AG09309 (cell line): ENCODE measurements at regions not wholly inside any gene's neighbourhood (a gene's known extent, or its start where the extent isn't known, plus 50 kb on each side); places are given as distances from the start of the nearest gene placed in this dataset.

Experiments
- DNase-seq: peaks from one replicate; pipeline ENCODE4 v3.0.0-alpha.2; 2010; ENCODE audit warnings: low read depth
- H3K4me3 ChIP-seq: 2 replicates; pipeline ENCODE4 v1.5.1; 2011; ENCODE audit warnings: mild to moderate bottlenecking, low read depth, low read length, moderate library complexity; ENCODE audit not compliant: control insufficient read depth
- TF ChIP-seq, protein P1 (sequence below): IDR thresholded peaks from 2 replicates; pipeline ENCODE4 v1.5.1; 2011; ENCODE audit warnings: mild to moderate bottlenecking, low read depth, low read length, inconsistent platforms; ENCODE audit not compliant: insufficient read depth, control insufficient read depth; ENCODE audit errors: missing control alignments

DNA sequence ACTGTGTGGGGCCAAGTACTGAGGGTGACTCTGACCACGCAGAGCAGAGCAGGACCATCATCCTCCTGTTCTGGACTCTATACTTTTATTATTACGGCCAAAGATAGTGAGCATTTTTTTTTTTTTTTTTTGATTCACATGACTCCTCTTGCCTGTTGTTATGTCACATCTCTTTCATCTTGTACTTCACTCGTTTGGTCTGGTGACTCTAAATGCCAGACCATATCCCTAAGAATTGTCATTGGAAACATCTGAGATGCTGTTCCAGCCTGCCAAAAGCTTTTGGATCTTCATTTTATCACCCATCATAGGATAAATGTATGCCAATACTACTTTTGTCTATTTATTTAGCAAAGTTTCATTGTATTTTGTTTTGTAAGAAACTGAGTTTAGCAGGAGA, 168.2 kb upstream of the RAI14 start:
- TF ChIP-seq, protein P1, sequence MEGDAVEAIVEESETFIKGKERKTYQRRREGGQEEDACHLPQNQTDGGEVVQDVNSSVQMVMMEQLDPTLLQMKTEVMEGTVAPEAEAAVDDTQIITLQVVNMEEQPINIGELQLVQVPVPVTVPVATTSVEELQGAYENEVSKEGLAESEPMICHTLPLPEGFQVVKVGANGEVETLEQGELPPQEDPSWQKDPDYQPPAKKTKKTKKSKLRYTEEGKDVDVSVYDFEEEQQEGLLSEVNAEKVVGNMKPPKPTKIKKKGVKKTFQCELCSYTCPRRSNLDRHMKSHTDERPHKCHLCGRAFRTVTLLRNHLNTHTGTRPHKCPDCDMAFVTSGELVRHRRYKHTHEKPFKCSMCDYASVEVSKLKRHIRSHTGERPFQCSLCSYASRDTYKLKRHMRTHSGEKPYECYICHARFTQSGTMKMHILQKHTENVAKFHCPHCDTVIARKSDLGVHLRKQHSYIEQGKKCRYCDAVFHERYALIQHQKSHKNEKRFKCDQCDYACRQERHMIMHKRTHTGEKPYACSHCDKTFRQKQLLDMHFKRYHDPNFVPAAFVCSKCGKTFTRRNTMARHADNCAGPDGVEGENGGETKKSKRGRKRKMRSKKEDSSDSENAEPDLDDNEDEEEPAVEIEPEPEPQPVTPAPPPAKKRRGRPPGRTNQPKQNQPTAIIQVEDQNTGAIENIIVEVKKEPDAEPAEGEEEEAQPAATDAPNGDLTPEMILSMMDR: no peak
- H3K4me3 ChIP-seq: no peak overlapping the region
- DNase-seq: no peak

DNA sequence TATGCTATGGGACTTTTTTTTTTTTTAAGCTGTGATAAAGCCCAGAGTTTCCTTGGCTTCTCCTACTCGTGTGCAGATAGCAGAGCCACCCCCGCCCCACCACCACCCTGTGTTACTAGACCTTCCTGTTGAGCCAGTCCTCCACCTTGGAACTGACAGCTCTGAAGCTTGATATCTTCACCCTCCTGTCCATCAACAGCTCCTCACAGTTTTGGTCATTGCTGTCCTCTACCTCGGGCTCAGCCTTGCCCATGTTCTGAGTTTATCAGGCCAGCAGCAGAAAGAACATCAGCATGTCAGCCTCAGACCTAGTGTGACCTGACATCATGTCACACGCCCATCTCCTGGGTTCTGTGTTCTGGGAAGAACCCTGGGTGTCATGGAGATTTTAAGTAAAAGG, 167.1 kb upstream of the RAI14 start:
- no peak for DNase-seq
- TF ChIP-seq, protein P1: no peak
- no peak overlapping the region for H3K4me3 ChIP-seq

DNA sequence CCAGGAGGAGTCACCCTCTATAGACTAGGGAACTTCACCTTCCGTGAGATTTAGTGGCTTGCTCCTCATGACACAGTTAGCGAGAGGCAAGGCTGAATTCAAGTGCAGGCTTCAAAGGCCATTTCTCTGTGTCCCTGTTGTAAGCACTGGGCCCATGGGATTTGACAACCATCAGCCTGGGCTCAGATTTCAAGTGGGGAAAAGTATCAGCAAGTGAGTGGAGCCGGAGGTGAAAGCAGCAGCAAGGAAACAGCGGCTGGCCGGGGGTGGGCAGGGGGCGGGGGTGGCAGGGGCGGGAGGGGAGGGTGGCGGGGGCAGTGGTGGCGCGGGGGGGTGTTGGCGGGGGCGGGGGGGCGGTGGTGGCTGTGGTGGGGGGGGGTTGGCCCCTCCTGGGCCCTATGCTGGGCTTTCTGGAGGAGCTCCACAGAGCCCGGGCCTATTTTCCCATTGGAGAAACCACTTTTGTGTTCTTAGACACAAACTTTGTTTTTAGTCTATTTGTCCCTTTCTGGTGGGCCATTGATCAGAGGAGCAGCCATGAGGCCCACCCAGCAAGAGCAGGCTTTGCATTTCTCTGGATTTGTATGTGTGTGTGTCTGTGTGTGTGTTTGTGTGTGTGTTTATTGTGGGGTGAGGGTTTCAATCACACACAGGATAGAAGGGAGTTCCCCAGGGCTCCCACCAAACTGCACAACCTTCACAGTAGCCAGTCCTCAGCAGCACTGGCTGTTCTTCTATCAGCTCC, 165.4 kb upstream of the RAI14 start:
- TF ChIP-seq, protein P1: no peak
- DNase-seq: no peak
- H3K4me3 ChIP-seq: no peak overlapping the region

DNA sequence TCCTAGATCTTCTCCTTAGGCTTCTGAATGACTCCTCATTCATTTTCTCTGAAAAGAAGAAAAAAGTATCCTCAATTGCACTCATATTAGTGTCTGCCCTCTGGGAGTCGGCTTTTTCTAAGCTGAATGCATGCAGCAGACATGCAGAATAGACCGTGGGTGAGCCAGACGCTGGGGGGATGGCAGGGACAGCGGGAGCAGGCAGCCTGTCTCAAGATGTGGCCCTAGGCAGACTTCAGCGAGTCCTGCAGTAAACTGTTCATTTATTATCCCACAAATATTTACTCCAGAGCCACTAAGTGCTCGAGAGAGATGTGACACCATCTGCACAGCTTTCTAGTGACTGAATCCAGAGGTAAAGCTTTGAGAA, 164.9 kb upstream of the RAI14 start:
- H3K4me3 ChIP-seq: no peak overlapping the region
- no peak for DNase-seq
- TF ChIP-seq, protein P1: no peak

DNA sequence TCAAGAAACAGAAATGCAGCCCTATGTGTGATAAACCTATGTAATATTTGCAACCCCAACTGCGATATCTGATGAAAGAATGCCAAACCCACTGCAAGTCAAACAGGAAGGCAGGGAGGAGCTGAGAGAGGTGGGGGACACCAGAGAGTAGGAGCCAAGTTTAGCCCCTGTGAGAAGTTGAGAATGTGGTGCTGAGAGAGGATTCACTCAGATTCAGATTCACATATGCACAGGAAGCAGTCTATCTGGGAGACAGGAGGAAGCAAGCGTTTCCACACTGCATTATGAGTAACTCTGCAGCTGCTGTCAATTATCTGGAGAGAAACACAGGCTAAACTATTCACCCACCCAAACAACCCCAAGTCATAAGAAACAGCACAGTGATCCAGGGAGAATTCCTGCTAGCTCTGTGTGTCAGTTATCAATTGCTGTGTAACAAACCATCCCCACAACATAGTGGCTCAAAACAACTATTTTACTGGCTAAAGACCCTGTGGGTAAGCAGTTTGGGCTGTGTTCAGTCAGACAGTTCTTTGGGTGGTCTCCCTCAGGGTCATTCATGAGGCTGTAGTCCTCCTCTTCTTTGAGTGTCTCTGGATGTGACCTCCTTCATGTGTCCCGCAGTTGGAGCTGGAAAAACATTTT, 161.9 kb upstream of the RAI14 start:
- no peak overlapping the region for H3K4me3 ChIP-seq
- TF ChIP-seq, protein P1: no peak
- peak; percentile 55 for DNase-seq

DNA sequence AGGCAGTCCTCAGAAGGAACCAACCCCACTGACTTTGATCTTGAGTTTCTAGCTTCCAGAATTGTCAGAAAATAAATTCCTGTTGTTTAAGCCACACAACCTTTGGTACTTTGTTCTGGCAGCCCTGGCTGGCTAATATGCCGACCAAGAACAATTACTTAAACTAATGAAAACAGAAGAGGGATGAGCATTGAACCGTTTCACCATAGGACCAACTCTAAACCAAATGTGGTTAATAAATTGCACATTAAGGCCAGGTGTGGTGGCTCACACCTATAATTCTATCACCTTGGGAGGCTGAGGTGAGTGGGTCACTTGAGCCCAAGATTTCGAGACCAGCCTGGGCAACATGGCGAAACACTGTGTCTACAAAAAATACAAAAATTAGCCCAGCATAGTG, 160.9 kb upstream of the RAI14 start:
- no peak for DNase-seq
- TF ChIP-seq, protein P1: no peak
- no peak overlapping the region for H3K4me3 ChIP-seq

DNA sequence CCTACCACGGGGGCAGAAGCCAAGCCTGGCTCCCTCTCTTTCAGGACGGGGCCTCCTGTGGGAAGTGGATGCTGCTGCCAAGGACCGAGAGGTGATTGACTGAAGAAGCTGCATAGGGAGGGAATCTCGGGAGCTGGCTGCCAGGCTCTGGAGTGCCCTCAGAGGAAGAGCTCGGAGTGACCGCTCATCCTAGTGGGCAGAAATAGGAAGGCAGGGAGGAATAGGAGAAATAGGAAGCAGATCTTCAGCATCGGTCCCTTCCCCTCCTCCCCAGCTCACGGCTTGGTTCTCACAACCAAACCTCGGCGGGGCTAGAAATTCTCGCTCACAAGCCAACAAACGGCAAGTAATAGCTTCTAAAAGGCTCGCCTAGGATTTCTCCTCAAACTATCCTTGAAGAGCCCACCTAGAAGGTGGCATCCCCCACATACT, 159.9 kb upstream of the RAI14 start:
- no peak for DNase-seq
- no peak overlapping the region for H3K4me3 ChIP-seq
- TF ChIP-seq, protein P1: no peak
